Mesenchymal stem cell (in vitro differentiated cells and primary cell): ENCODE measurements at regions not wholly inside any gene's neighbourhood (a gene's known extent, or its start where the extent isn't known, plus 50 kb on each side); places are given as distances from the start of the nearest gene placed in this dataset.

Experiments used
- DNase-seq: peaks from one replicate; pipeline ENCODE4 v3.0.0-alpha.2; 2013
- H2AFZ ChIP-seq: one replicate; pipeline ENCODE4 v1.6.1; 2013; ENCODE audit warnings: low read depth, mild to moderate bottlenecking, control low read depth, inconsistent platforms, low read length, moderate library complexity
- H2AK5ac ChIP-seq: 2 replicates; pipeline ENCODE4 v1.6.1; 2013; ENCODE audit warnings: low read length, moderate library complexity, mild to moderate bottlenecking, inconsistent platforms; ENCODE audit not compliant: severe bottlenecking
- H2BK120ac ChIP-seq: one replicate; pipeline ENCODE4 v1.6.1; 2013; ENCODE audit warnings: low read depth, mild to moderate bottlenecking, inconsistent platforms, low read length, moderate library complexity
- H2BK12ac ChIP-seq, 2 experiments: one replicate each; pipeline ENCODE4 v1.6.1; 2013; ENCODE audit warnings: inconsistent platforms in 2 of 2, low read length in 2 of 2, mild to moderate bottlenecking in 2 of 2, moderate library complexity in 2 of 2, control low read depth in 1 of 2
- H2BK15ac ChIP-seq: one replicate; pipeline ENCODE4 v1.6.1; 2013; ENCODE audit warnings: mild to moderate bottlenecking, low read depth, inconsistent platforms; ENCODE audit not compliant: poor library complexity, severe bottlenecking
- H2BK5ac ChIP-seq: 2 replicates; pipeline ENCODE4 v1.6.1; 2013; ENCODE audit warnings: low read depth, mild to moderate bottlenecking, low read length, control low read depth, inconsistent platforms; ENCODE audit not compliant: poor library complexity, severe bottlenecking
- H3K14ac ChIP-seq, 2 experiments: one replicate each; pipeline ENCODE4 v1.6.1; 2013; ENCODE audit warnings: inconsistent platforms in 2 of 2, low read length in 2 of 2, control low read depth in 1 of 2, mild to moderate bottlenecking in 1 of 2, moderate library complexity in 1 of 2
- H3K18ac ChIP-seq, 2 experiments: one replicate each; pipeline ENCODE4 v1.6.1; 2013; ENCODE audit warnings: inconsistent platforms in 2 of 2, low read length in 2 of 2, control low read depth in 1 of 2, low read depth in 1 of 2, mild to moderate bottlenecking in 1 of 2
- H3K23ac ChIP-seq, 2 experiments: one replicate each; pipeline ENCODE4 v1.6.1; 2013; ENCODE audit warnings: inconsistent platforms in 2 of 2, low read length in 2 of 2, mild to moderate bottlenecking in 2 of 2, moderate library complexity in 2 of 2, control low read depth in 1 of 2
- H3K27ac ChIP-seq: 2 replicates; pipeline ENCODE4 v1.5.1; 2013; ENCODE audit warnings: mild to moderate bottlenecking, moderate library complexity, low read length, control low read depth, inconsistent platforms; ENCODE audit not compliant: poor library complexity, severe bottlenecking
- H3K27me3 ChIP-seq, 2 experiments: 2 replicates each; pipeline versions ENCODE4 v1.6.1 to v1.7.0; 2013; ENCODE audit warnings: low read length in 2 of 2, mild to moderate bottlenecking in 2 of 2, moderate library complexity in 2 of 2, control low read depth in 1 of 2, inconsistent platforms in 1 of 2; ENCODE audit not compliant: control insufficient read depth in 1 of 2, insufficient read depth in 1 of 2
- H3K36me3 ChIP-seq, 2 experiments: 2 replicates each; pipeline versions ENCODE4 v1.6.1 to v1.7.0; 2013; ENCODE audit warnings: low read length in 2 of 2, control low read depth in 1 of 2, inconsistent platforms in 1 of 2, low read depth in 1 of 2, mild to moderate bottlenecking in 1 of 2; ENCODE audit not compliant: insufficient read depth in 2 of 2, control insufficient read depth in 1 of 2
- H3K4ac ChIP-seq, 2 experiments: one replicate each; pipeline ENCODE4 v1.6.1; 2013; ENCODE audit warnings: inconsistent platforms in 2 of 2, low read length in 2 of 2, mild to moderate bottlenecking in 2 of 2, moderate library complexity in 2 of 2, control low read depth in 1 of 2, low read depth in 1 of 2
- H3K4me1 ChIP-seq: 2 replicates; pipeline ENCODE4 v1.6.1; 2013; ENCODE audit warnings: low read depth, low read length, control low read depth; ENCODE audit not compliant: control insufficient read depth, insufficient read depth
- H3K4me2 ChIP-seq: 2 replicates; pipeline ENCODE4 v1.6.1; 2013; ENCODE audit warnings: low read length, mild to moderate bottlenecking, inconsistent platforms; ENCODE audit not compliant: poor library complexity, severe bottlenecking
- H3K4me3 ChIP-seq, 2 experiments: 2 replicates each; pipeline versions ENCODE4 v1.5.1 to v1.7.0; 2013; ENCODE audit warnings: low read length in 2 of 2, mild to moderate bottlenecking in 2 of 2, control low read depth in 1 of 2, low read depth in 1 of 2; ENCODE audit not compliant: insufficient read depth in 1 of 2
- H3K79me1 ChIP-seq: replicated peaks from 2 replicates; pipeline ENCODE4 v1.6.1; 2013; ENCODE audit warnings: mild to moderate bottlenecking, control low read depth, low read length, inconsistent platforms; ENCODE audit not compliant: poor library complexity, severe bottlenecking
- H3K9ac ChIP-seq: 2 replicates; pipeline ENCODE4 v1.7.0; 2013; ENCODE audit warnings: mild to moderate bottlenecking, low read length, moderate library complexity
- H3K9me3 ChIP-seq: 2 replicates; pipeline ENCODE4 v1.7.0; 2013; ENCODE audit warnings: mild to moderate bottlenecking, low read length; ENCODE audit not compliant: control insufficient read depth
- H4K8ac ChIP-seq: one replicate; pipeline ENCODE4 v1.6.1; 2013; ENCODE audit warnings: inconsistent platforms, mild to moderate bottlenecking, low read length, moderate library complexity
- H4K91ac ChIP-seq: one replicate; pipeline ENCODE4 v1.6.1; 2013; ENCODE audit warnings: mild to moderate bottlenecking, low read length, inconsistent platforms
- WGBS: methylation state at CpG from one replicate; pipeline ENCODE4 v1.1.7; 2013; ENCODE audit warnings: mixed read lengths; 5-methylcytosine and 5-hydroxymethylcytosine counted together

DNA sequence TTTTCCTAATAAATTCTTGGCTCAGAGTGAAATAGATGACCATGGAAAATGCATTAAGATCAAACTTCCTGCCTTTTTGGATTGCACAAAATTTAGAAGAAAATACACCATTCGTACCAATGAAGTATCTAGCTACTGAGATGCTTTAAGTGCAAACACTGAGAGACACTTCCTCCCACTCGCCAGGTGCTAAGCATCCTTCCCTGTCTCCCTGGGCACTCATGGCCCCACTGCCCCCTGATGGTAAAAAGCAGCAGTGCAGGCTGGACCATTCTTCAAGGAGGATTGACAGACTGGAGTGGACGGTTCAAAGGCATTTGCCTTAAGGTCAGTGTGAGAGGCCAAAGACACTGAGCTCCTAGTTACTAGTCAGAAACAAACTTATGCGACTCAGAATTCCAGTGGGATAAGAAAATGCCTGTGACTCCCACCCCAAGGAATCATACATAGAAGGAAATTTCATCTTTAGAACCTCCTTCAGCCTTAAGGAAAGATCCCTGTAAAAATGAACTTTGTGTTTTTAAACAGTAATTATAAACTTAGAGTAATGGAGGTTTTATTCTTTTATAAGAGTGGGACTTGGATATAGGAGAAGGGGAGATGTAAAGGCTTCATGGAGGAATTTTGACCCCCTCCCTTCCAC is 86.0 kb upstream of the SLC30A5 start:
- H3K4me1 ChIP-seq: peaks cover 4% of the 10 kb centered on the region
- H3K18ac ChIP-seq: no peak overlapping the region
- no peak overlapping the region for H3K23ac ChIP-seq
- H3K27me3 ChIP-seq: peaks cover 3 to 5% of the 10 kb centered on the region in 2 experiments
- no peak overlapping the region for H4K8ac ChIP-seq
- no peak overlapping the region for H3K4me3 ChIP-seq
- H4K91ac ChIP-seq: no peak overlapping the region
- no peak overlapping the region for H3K4ac ChIP-seq
- 14% methylated on average over 4 of the region's 4 CpGs for WGBS
- peak; percentile 63 for DNase-seq
- H2BK15ac ChIP-seq: no peak overlapping the region
- H2BK5ac ChIP-seq: no peak overlapping the region
- no peaks in the 10 kb centered on the region for H3K36me3 ChIP-seq
- no peak overlapping the region for H2AK5ac ChIP-seq
- no peaks in the 10 kb centered on the region for H3K9me3 ChIP-seq
- no peak overlapping the region for H2BK12ac ChIP-seq
- no peak overlapping the region for H3K14ac ChIP-seq
- H2AFZ ChIP-seq: no peak overlapping the region
- H3K4me2 ChIP-seq: no peak overlapping the region
- no peak overlapping the region for H3K27ac ChIP-seq
- no peak overlapping the region for H2BK120ac ChIP-seq
- no peaks in the 10 kb centered on the region for H3K79me1 ChIP-seq
- H3K9ac ChIP-seq: no peak overlapping the region

DNA sequence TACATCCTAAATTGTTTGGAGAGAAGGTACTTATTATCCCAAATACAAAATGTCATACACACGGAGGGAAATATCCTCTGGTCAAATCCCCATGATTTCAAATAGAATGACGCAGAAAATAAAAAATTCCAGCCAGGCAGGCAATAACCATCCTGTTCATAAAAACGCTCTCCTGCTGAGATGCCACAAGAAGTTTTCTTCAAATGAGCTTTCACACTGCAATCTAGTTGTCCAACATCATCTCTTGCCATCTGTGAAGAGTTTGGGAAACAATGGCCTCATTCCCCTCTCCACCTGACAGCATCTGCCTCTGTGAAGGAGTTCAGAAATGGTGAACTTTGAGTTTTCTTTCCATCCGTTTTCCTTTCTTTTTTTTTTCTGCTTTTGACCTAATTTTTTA is 83.3 kb upstream of the SLC30A5 start:
- Histone ChIP-seq H2AFZ (no peak overlapping the region), H3K18ac (no peak overlapping the region)
- 73% methylated on average over 4 of the region's 4 CpGs for WGBS

GRCh38 chr5:69011910-69012309 is 81.9 kb upstream of the SLC30A5 start:
- no peaks in the 10 kb centered on the region for H3K36me3 ChIP-seq
- WGBS: 72% methylated on average over 5 of the region's 5 CpGs
- no peak overlapping the region for H3K14ac ChIP-seq
- no peak overlapping the region for H3K23ac ChIP-seq
- DNase-seq: no peak
- no peak overlapping the region for H3K9ac ChIP-seq
- no peak overlapping the region for H4K91ac ChIP-seq
- no peak overlapping the region for H3K18ac ChIP-seq
- no peak overlapping the region for H2AK5ac ChIP-seq
- H4K8ac ChIP-seq: no peak overlapping the region
- H3K9me3 ChIP-seq: no peaks in the 10 kb centered on the region
- no peak overlapping the region for H2AFZ ChIP-seq
- peaks cover 3 to 8% of the 10 kb centered on the region in 2 experiments for H3K27me3 ChIP-seq
- no peak overlapping the region for H2BK15ac ChIP-seq
- peaks cover 4% of the 10 kb centered on the region for H3K4me1 ChIP-seq
- H2BK120ac ChIP-seq: no peak overlapping the region
- no peak overlapping the region for H3K4ac ChIP-seq
- no peak overlapping the region for H2BK5ac ChIP-seq
- H3K79me1 ChIP-seq: no peaks in the 10 kb centered on the region
- no peak overlapping the region for H3K27ac ChIP-seq
- no peak overlapping the region for H2BK12ac ChIP-seq
- H3K4me3 ChIP-seq: no peak overlapping the region
- H3K4me2 ChIP-seq: no peak overlapping the region

More for the DNA sequence above, 83.3 kb upstream of the SLC30A5 start:
- Histone ChIP-seq H3K4ac (no peak overlapping the region), H2BK15ac (no peak overlapping the region), H4K91ac (no peak overlapping the region), H2BK120ac (no peak overlapping the region), H4K8ac (no peak overlapping the region), H3K4me2 (no peak overlapping the region), H3K4me3 (no peak overlapping the region), H3K4me1 (peaks cover 4% of the 10 kb centered on the region), H3K27me3 (peaks cover 3 to 13% of the 10 kb centered on the region in 2 experiments), H3K14ac (no peak overlapping the region), H3K79me1 (no peaks in the 10 kb centered on the region), H3K9ac (no peak overlapping the region), H2BK5ac (no peak overlapping the region), H3K23ac (no peak overlapping the region), H3K27ac (peak overlapping the region; percentile 67), H3K9me3 (no peaks in the 10 kb centered on the region), H3K36me3 (no peaks in the 10 kb centered on the region), H2BK12ac (no peak overlapping the region), H2AK5ac (no peak overlapping the region)
- no peak for DNase-seq

GRCh38 chr5:69013481-69013880 is 80.3 kb upstream of the SLC30A5 start:
- Histone ChIP-seq H3K14ac (no peak overlapping the region), H2AK5ac (no peak overlapping the region), H3K27ac (no peak overlapping the region), H3K23ac (no peak overlapping the region), H3K27me3 (peaks cover 0 to 11% of the 10 kb centered on the region in 2 experiments), H3K9ac (no peak overlapping the region), H3K4me3 (no peak overlapping the region), H2AFZ (no peak overlapping the region), H2BK15ac (no peak overlapping the region), H3K36me3 (no peaks in the 10 kb centered on the region), H3K4me1 (peaks cover 4% of the 10 kb centered on the region), H2BK120ac (no peak overlapping the region), H3K4me2 (no peak overlapping the region), H3K79me1 (no peaks in the 10 kb centered on the region), H4K91ac (no peak overlapping the region), H3K9me3 (no peaks in the 10 kb centered on the region), H3K4ac (no peak overlapping the region), H3K18ac (no peak overlapping the region), H2BK12ac (no peak overlapping the region), H2BK5ac (no peak overlapping the region), H4K8ac (no peak overlapping the region)
- 97% methylated on average over 2 of the region's 2 CpGs for WGBS
- DNase-seq: no peak
